Natural killer cell (primary cell): ENCODE measurements at regions not wholly inside any gene's neighbourhood (a gene's known extent, or its start where the extent isn't known, plus 50 kb on each side); places are given as distances from the start of the nearest gene placed in this dataset.

Source experiments
- ATAC-seq, 3 donors: fragments of 150-1000 bp in 2 of 3; fragments of 200-7000 bp in 1 of 3; cut with Tn5 transposase; 1 replicate in 1 of 3; 2 replicates in 2 of 3; pipeline ENCODE4 v1.10.0; 2021; ENCODE audit warnings: mild to moderate bottlenecking in 2 of 3, moderate library complexity in 2 of 3
- DNase-seq, 2 donors: peaks; one replicate each; pipeline versions ENCODE4 v3.0.0 to v3.0.0-alpha.2; 2013 to 2021; ENCODE audit warnings: mixed read lengths in 1 of 2
- H3K27ac ChIP-seq: one replicate; pipeline ENCODE4 v1.5.1; 2013; ENCODE audit warnings: mild to moderate bottlenecking, low read length
- H3K27me3 ChIP-seq: one replicate; pipeline ENCODE4 v1.6.1; 2013; ENCODE audit warnings: low read length; ENCODE audit not compliant: control insufficient read depth, insufficient read depth
- H3K36me3 ChIP-seq: one replicate; pipeline ENCODE4 v1.6.1; 2013; ENCODE audit warnings: low read length; ENCODE audit not compliant: control insufficient read depth, insufficient read depth
- H3K4me1 ChIP-seq: one replicate; pipeline ENCODE4 v1.6.1; 2013; ENCODE audit warnings: low read length; ENCODE audit not compliant: control insufficient read depth, insufficient read depth
- H3K4me3 ChIP-seq: one replicate; pipeline ENCODE4 v1.5.1; 2013; ENCODE audit warnings: low read length
- H3K9me3 ChIP-seq: one replicate; pipeline ENCODE4 v1.6.1; 2013; ENCODE audit warnings: low read length; ENCODE audit not compliant: control insufficient read depth, insufficient read depth
- H3K27ac Mint-ChIP-seq, 2 donors: one replicate each; pipeline ENCODE4 v1.8.0; 2022; ENCODE audit warnings: mild to moderate bottlenecking in 2 of 2, mixed read lengths in 2 of 2, moderate library complexity in 1 of 2
- H3K27me3 Mint-ChIP-seq, 2 donors: one replicate each; pipeline ENCODE4 v1.8.0; 2022; ENCODE audit warnings: low read depth in 2 of 2, mixed read lengths in 2 of 2
- H3K36me3 Mint-ChIP-seq: one replicate; pipeline ENCODE4 v1.8.0; 2022; ENCODE audit warnings: mixed read lengths
- H3K4me1 Mint-ChIP-seq, 2 donors: one replicate each; pipeline ENCODE4 v1.8.0; 2022; ENCODE audit warnings: mixed read lengths in 2 of 2
- H3K4me3 Mint-ChIP-seq: one replicate; pipeline ENCODE4 v1.8.0; 2022; ENCODE audit warnings: mild to moderate bottlenecking, moderate library complexity, mixed read lengths
- H3K9me3 Mint-ChIP-seq, 2 donors: one replicate each; pipeline ENCODE4 v1.8.0; 2022; ENCODE audit warnings: mixed read lengths in 2 of 2
- CTCF ChIP-seq: fragments of 200-600 bp; IDR thresholded peaks from one replicate; pipeline ENCODE4 v1.8.0; 2022; ENCODE audit warnings: antibody characterized with exemption
- WGBS: methylation state at CpG from one replicate; pipeline ENCODE4 v1.1.7; 2013; ENCODE audit warnings: missing lambda C conversion rate; ENCODE audit not compliant: insufficient coverage; 5-methylcytosine and 5-hydroxymethylcytosine counted together
- intact Hi-C: fragments of 100-400 bp; cut with micrococcal nuclease; formaldehyde crosslinking; loops from one replicate; pipeline ENCODE4 v1.14.2; 2022

GRCh38 chr10:58888957-58889356 lies 287.5 kb upstream of the PHYHIPL start:
- Histone ChIP-seq H3K4me1 (no peaks in the 10 kb centered on the region), H3K27me3 (no peaks in the 10 kb centered on the region), H3K4me3 (no peak overlapping the region), H3K36me3 (no peaks in the 10 kb centered on the region), H3K27ac (no peak overlapping the region), H3K9me3 (no peaks in the 10 kb centered on the region)
- H3K4me3 Mint-ChIP-seq, result no peak overlapping the region
- WGBS, result 93% methylated on average over 3 of the region's 3 CpGs
- intact Hi-C loops, result no loop called here
- H3K27ac Mint-ChIP-seq, result no peak overlapping the region
- H3K27me3 Mint-ChIP-seq, result no peaks in the 10 kb centered on the region
- peaks cover 5 to 12% of the 10 kb centered on the region in 2 donors for H3K9me3 Mint-ChIP-seq
- H3K36me3 Mint-ChIP-seq, result no peaks in the 10 kb centered on the region
- DNase-seq (no peak), ATAC-seq (no peak)
- TF ChIP-seq CTCF, result no peak
- H3K4me1 Mint-ChIP-seq, result no peaks in the 10 kb centered on the region

GRCh38 chr10:58892031-58892531 lies 284.4 kb upstream of the PHYHIPL start:
- ATAC-seq, result no peak
- WGBS, result 71% methylated on average over 3 of the region's 3 CpGs
- no peaks in the 10 kb centered on the region for H3K4me1 ChIP-seq
- TF ChIP-seq CTCF, result no peak
- no peak overlapping the region for H3K27ac ChIP-seq
- Mint-ChIP-seq H3K4me3 (no peak overlapping the region), H3K27me3 (no peaks in the 10 kb centered on the region), H3K36me3 (no peaks in the 10 kb centered on the region), H3K27ac (no peak overlapping the region), H3K4me1 (no peaks in the 10 kb centered on the region), H3K9me3 (peaks cover 5 to 12% of the 10 kb centered on the region in 2 donors)
- no peaks in the 10 kb centered on the region for H3K9me3 ChIP-seq
- no peak for DNase-seq
- H3K36me3 ChIP-seq, result no peaks in the 10 kb centered on the region
- H3K27me3 ChIP-seq, result no peaks in the 10 kb centered on the region
- no peak overlapping the region for H3K4me3 ChIP-seq
- intact Hi-C loops, result no loop called here

GRCh38 chr10:58894929-58895328 lies 281.5 kb upstream of the PHYHIPL start:
- intact Hi-C loops, result no loop called here
- 100% methylated on average over 1 of the region's 2 CpGs for whole genome bisulfite sequencing
- Mint-ChIP-seq H3K36me3 (no peaks in the 10 kb centered on the region), H3K4me3 (no peak overlapping the region), H3K27ac (no peak overlapping the region), H3K4me1 (no peaks in the 10 kb centered on the region), H3K27me3 (no peaks in the 10 kb centered on the region), H3K9me3 (peaks cover 3 to 9% of the 10 kb centered on the region in 2 donors)
- H3K27me3 ChIP-seq, result no peaks in the 10 kb centered on the region
- no peak overlapping the region for H3K4me3 ChIP-seq
- no peaks in the 10 kb centered on the region for H3K36me3 ChIP-seq
- no peaks in the 10 kb centered on the region for H3K4me1 ChIP-seq
- H3K27ac ChIP-seq, result no peak overlapping the region
- DNase-seq, result no peak
- no peak for ATAC-seq
- no peaks in the 10 kb centered on the region for H3K9me3 ChIP-seq
- TF ChIP-seq CTCF, result no peak

- no peak overlapping the region for H3K4me3 ChIP-seq
- Mint-ChIP-seq H3K4me1 (no peaks in the 10 kb centered on the region), H3K36me3 (no peaks in the 10 kb centered on the region), H3K4me3 (no peak overlapping the region), H3K27ac (no peak overlapping the region), H3K27me3 (no peaks in the 10 kb centered on the region), H3K9me3 (peaks cover 3 to 9% of the 10 kb centered on the region in 2 donors)
- H3K9me3 ChIP-seq, result no peaks in the 10 kb centered on the region
- 87% methylated on average over 1 of the region's 1 CpG for WGBS
- intact Hi-C loops, result no loop called here
- no peaks in the 10 kb centered on the region for H3K36me3 ChIP-seq
- DNase-seq (no peak), ATAC-seq (no peak)
- no peaks in the 10 kb centered on the region for H3K4me1 ChIP-seq
- no peaks in the 10 kb centered on the region for H3K27me3 ChIP-seq
- no peak for TF ChIP-seq CTCF
- no peak overlapping the region for H3K27ac ChIP-seq
Observed at GRCh38 chr10:58896229-58896628, 280.2 kb upstream of the PHYHIPL start.
